Smooth muscle cell (in vitro differentiated cells): ENCODE measurements at regions not wholly inside any gene's neighbourhood (a gene's known extent, or its start where the extent isn't known, plus 50 kb on each side); places are given as distances from the start of the nearest gene placed in this dataset.

Experiments
- DNase-seq: peaks from one replicate; lab custom pipeline; 2025; ENCODE audit not compliant: unreplicated experiment; lab: John Stamatoyannopoulos, UW
- H2AFZ ChIP-seq: fragments of 200-600 bp; sonication (generic); 2 replicates; pipeline ENCODE4 v1.6.0; 2016; ENCODE audit warnings: antibody characterized with exemption, low read depth, mild to moderate bottlenecking
- H3F3A ChIP-seq: fragments of 200-600 bp; sonication (generic); 2 replicates; pipeline ENCODE4 v1.6.0; 2017; ENCODE audit warnings: antibody characterized with exemption, low read depth
- H3K27ac ChIP-seq: fragments of 200-600 bp; sonication (generic); 2 replicates; pipeline ENCODE4 v1.5.1; 2016; ENCODE audit warnings: low read depth, mild to moderate bottlenecking
- H3K27me3 ChIP-seq: fragments of 200-600 bp; sonication (generic); 2 replicates; pipeline ENCODE4 v1.6.1; 2016; ENCODE audit warnings: low read depth, mild to moderate bottlenecking
- H3K36me3 ChIP-seq: fragments of 200-600 bp; sonication (generic); 2 replicates; pipeline ENCODE4 v1.5.1; 2016; ENCODE audit warnings: low read depth
- H3K4me1 ChIP-seq: fragments of 200-600 bp; sonication (generic); 2 replicates; pipeline ENCODE4 v1.5.1; 2016; ENCODE audit warnings: low read depth
- H3K4me2 ChIP-seq: fragments of 200-600 bp; sonication (generic); 2 replicates; pipeline ENCODE4 v1.6.0; 2016; ENCODE audit warnings: mild to moderate bottlenecking
- H3K4me3 ChIP-seq: fragments of 200-600 bp; sonication (generic); 2 replicates; pipeline ENCODE4 v1.5.1; 2016; ENCODE audit warnings: mild to moderate bottlenecking
- H3K79me2 ChIP-seq: fragments of 200-600 bp; sonication (generic); 2 replicates; pipeline ENCODE4 v1.6.0; 2016; ENCODE audit warnings: low read depth, mild to moderate bottlenecking
- H3K9ac ChIP-seq: fragments of 200-600 bp; sonication (generic); 2 replicates; pipeline ENCODE4 v1.6.0; 2016; ENCODE audit warnings: low read depth
- H3K9me3 ChIP-seq: fragments of 200-600 bp; sonication (generic); replicated peaks from 2 replicates; pipeline ENCODE4 v1.5.1; 2016; ENCODE audit warnings: low read depth
- H4K20me1 ChIP-seq: fragments of 200-600 bp; sonication (generic); 2 replicates; pipeline ENCODE4 v1.6.0; 2016; ENCODE audit warnings: low read depth
- CTCF ChIP-seq: fragments of 200-600 bp; sonication (generic); IDR thresholded peaks from 2 replicates; pipeline ENCODE4 v1.5.1; 2017; ENCODE audit warnings: borderline replicate concordance, mild to moderate bottlenecking, antibody characterized with exemption; ENCODE audit not compliant: insufficient read depth, poor library complexity, severe bottlenecking
- WGBS: methylation state at CpG from one replicate; pipeline ENCODE4 v1.1.7; 2016; ENCODE audit warnings: low lambda C conversion rate; 5-methylcytosine and 5-hydroxymethylcytosine counted together

GRCh38 chr12:34344851-34345522 is 322.7 kb downstream of the ALG10 start:
- H2AFZ ChIP-seq: no peak overlapping the region
- no peaks in the 10 kb centered on the region for H3F3A ChIP-seq
- H3K4me1 ChIP-seq: no peaks in the 10 kb centered on the region
- no peak overlapping the region for H3K9ac ChIP-seq
- no peak for TF ChIP-seq CTCF
- H3K4me2 ChIP-seq: no peak overlapping the region
- no peaks in the 10 kb centered on the region for H3K9me3 ChIP-seq
- no peaks in the 10 kb centered on the region for H3K27me3 ChIP-seq
- H3K4me3 ChIP-seq: no peak overlapping the region
- H3K79me2 ChIP-seq: no peaks in the 10 kb centered on the region
- H3K36me3 ChIP-seq: no peaks in the 10 kb centered on the region
- 78% methylated on average over 37 of the region's 37 CpGs for WGBS
- no peak for DNase-seq
- H3K27ac ChIP-seq: no peak overlapping the region
- H4K20me1 ChIP-seq: no peaks in the 10 kb centered on the region

GRCh38 chr12:34345801-34346200 is 323.5 kb downstream of the ALG10 start:
- no peaks in the 10 kb centered on the region for H3F3A ChIP-seq
- H3K4me1 ChIP-seq: no peaks in the 10 kb centered on the region
- H3K9me3 ChIP-seq: no peaks in the 10 kb centered on the region
- DNase-seq: no peak
- no peak for TF ChIP-seq CTCF
- WGBS: 81% methylated on average over 31 of the region's 31 CpGs
- no peak overlapping the region for H3K27ac ChIP-seq
- no peak overlapping the region for H3K9ac ChIP-seq
- H3K36me3 ChIP-seq: no peaks in the 10 kb centered on the region
- no peak overlapping the region for H3K4me3 ChIP-seq
- H3K79me2 ChIP-seq: no peaks in the 10 kb centered on the region
- no peaks in the 10 kb centered on the region for H4K20me1 ChIP-seq
- H3K4me2 ChIP-seq: no peak overlapping the region
- H3K27me3 ChIP-seq: no peaks in the 10 kb centered on the region
- H2AFZ ChIP-seq: no peak overlapping the region

- H3K9me3 ChIP-seq: no peaks in the 10 kb centered on the region
- no peak overlapping the region for H3K4me2 ChIP-seq
- H3K9ac ChIP-seq: no peak overlapping the region
- no peak for TF ChIP-seq CTCF
- H4K20me1 ChIP-seq: no peaks in the 10 kb centered on the region
- no peaks in the 10 kb centered on the region for H3K36me3 ChIP-seq
- no peak overlapping the region for H2AFZ ChIP-seq
- H3F3A ChIP-seq: no peaks in the 10 kb centered on the region
- no peak overlapping the region for H3K27ac ChIP-seq
- no peaks in the 10 kb centered on the region for H3K79me2 ChIP-seq
- H3K4me3 ChIP-seq: no peak overlapping the region
- no peaks in the 10 kb centered on the region for H3K4me1 ChIP-seq
- WGBS: 79% methylated on average over 39 of the region's 39 CpGs
- no peaks in the 10 kb centered on the region for H3K27me3 ChIP-seq
- no peak for DNase-seq
Observed at GRCh38 chr12:34346372-34347034, 324.2 kb downstream of the ALG10 start.

DNA sequence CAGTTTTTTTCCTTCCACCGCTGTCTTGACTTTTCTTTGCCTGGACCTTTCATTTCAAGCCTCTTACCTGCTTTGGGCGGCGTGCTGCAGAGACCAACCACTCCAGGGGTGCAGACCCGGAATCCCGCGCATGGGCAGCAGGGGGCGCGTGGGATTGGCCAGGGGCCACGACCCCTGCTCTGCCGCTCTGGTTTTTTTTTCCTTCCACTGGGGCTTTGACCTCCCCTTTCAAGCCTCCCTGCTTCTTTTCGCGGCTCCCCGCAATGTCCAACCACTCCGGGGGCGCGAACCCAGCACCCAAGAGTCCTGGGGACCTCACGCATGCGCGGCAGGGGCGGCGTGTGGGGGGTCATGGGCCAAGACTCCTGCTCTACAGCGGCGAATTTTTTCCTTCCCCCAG is 325.1 kb downstream of the ALG10 start:
- no peak overlapping the region for H3K4me3 ChIP-seq
- no peak overlapping the region for H3K9ac ChIP-seq
- H3K4me2 ChIP-seq: no peak overlapping the region
- H3K27ac ChIP-seq: no peak overlapping the region
- no peaks in the 10 kb centered on the region for H3K79me2 ChIP-seq
- WGBS: 74% methylated on average over 23 of the region's 23 CpGs
- H3K27me3 ChIP-seq: no peaks in the 10 kb centered on the region
- no peak overlapping the region for H2AFZ ChIP-seq
- no peak for TF ChIP-seq CTCF
- no peaks in the 10 kb centered on the region for H3K36me3 ChIP-seq
- no peaks in the 10 kb centered on the region for H3K9me3 ChIP-seq
- no peaks in the 10 kb centered on the region for H3F3A ChIP-seq
- DNase-seq: no peak
- H4K20me1 ChIP-seq: no peaks in the 10 kb centered on the region
- H3K4me1 ChIP-seq: no peaks in the 10 kb centered on the region
